ENCODE measurements at regions not wholly inside any gene's neighbourhood (a gene's known extent, or its start where the extent isn't known, plus 50 kb on each side); places are given as distances from the start of the nearest gene placed in this dataset.

GRCh38 chr17:36877771-36878170, 59.5 kb upstream of the LHX1 start:
- no peaks in the 10 kb centered on the region for H3K79me2 ChIP-seq (ENCODE audit: insufficient read depth, low read length)
- H4K20me1 ChIP-seq (ENCODE audit: insufficient read depth, low read length) = no peaks in the 10 kb centered on the region
- no peak overlapping the region for H3K4me3 ChIP-seq (ENCODE audit: insufficient read depth, low read length)
- H3K27ac ChIP-seq (ENCODE audit: low read depth, low read length) = no peak overlapping the region
- H2AFZ ChIP-seq (ENCODE audit: low read length) = no peak overlapping the region
- peaks cover 2% of the 10 kb centered on the region for H3K27me3 ChIP-seq (ENCODE audit: insufficient read depth, low read length)
- no peak for DNase-seq (ENCODE audit: insufficient read length, low spot score, missing footprints)
- no peaks in the 10 kb centered on the region for H3K4me1 ChIP-seq (ENCODE audit: insufficient read depth, low read length)
- H3K9me3 ChIP-seq (ENCODE audit: low read depth, low read length) = no peaks in the 10 kb centered on the region
- H3K36me3 ChIP-seq (ENCODE audit: insufficient read depth, low read length) = no peaks in the 10 kb centered on the region
- H3K4me2 ChIP-seq (ENCODE audit: insufficient read depth, low read length) = no peak overlapping the region
- TF ChIP-seq CTCF (IDR thresholded peaks at IDR 0.05; ENCODE audit: extremely low read depth, low read depth, low read length) = no peak

- no peak overlapping the region for H3K4me3 ChIP-seq (ENCODE audit: insufficient read depth, low read length)
- H3K79me2 ChIP-seq (ENCODE audit: insufficient read depth, low read length) = no peaks in the 10 kb centered on the region
- no peaks in the 10 kb centered on the region for H3K9me3 ChIP-seq (ENCODE audit: low read depth, low read length)
- H2AFZ ChIP-seq (ENCODE audit: low read length) = no peak overlapping the region
- DNase-seq (ENCODE audit: insufficient read length, low spot score, missing footprints) = no peak
- TF ChIP-seq CTCF (IDR thresholded peaks at IDR 0.05; ENCODE audit: extremely low read depth, low read depth, low read length) = no peak
- peaks cover 2% of the 10 kb centered on the region for H3K27me3 ChIP-seq (ENCODE audit: insufficient read depth, low read length)
- no peaks in the 10 kb centered on the region for H4K20me1 ChIP-seq (ENCODE audit: insufficient read depth, low read length)
- H3K4me2 ChIP-seq (ENCODE audit: insufficient read depth, low read length) = no peak overlapping the region
- no peaks in the 10 kb centered on the region for H3K36me3 ChIP-seq (ENCODE audit: insufficient read depth, low read length)
- H3K4me1 ChIP-seq (ENCODE audit: insufficient read depth, low read length) = no peaks in the 10 kb centered on the region
- no peak overlapping the region for H3K27ac ChIP-seq (ENCODE audit: low read depth, low read length)
Measured at GRCh38 chr17:36878216-36878615, 59.1 kb upstream of the LHX1 start.

- Histone ChIP-seq H3K9me3 (ENCODE audit: low read depth, low read length) (no peaks in the 10 kb centered on the region), H2AFZ (ENCODE audit: low read length) (no peak overlapping the region), H3K36me3 (ENCODE audit: insufficient read depth, low read length) (no peaks in the 10 kb centered on the region), H3K4me1 (ENCODE audit: insufficient read depth, low read length) (no peaks in the 10 kb centered on the region), H4K20me1 (ENCODE audit: insufficient read depth, low read length) (no peaks in the 10 kb centered on the region), H3K4me3 (ENCODE audit: insufficient read depth, low read length) (no peak overlapping the region), H3K79me2 (ENCODE audit: insufficient read depth, low read length) (no peaks in the 10 kb centered on the region), H3K27ac (ENCODE audit: low read depth, low read length) (no peak overlapping the region), H3K27me3 (ENCODE audit: insufficient read depth, low read length) (peaks cover 2% of the 10 kb centered on the region), H3K4me2 (ENCODE audit: insufficient read depth, low read length) (no peak overlapping the region)
- no peak for DNase-seq (ENCODE audit: insufficient read length, low spot score, missing footprints)
- TF ChIP-seq CTCF (IDR thresholded peaks at IDR 0.05; ENCODE audit: extremely low read depth, low read depth, low read length) = no peak
Measured at GRCh38 chr17:36879027-36879426, 58.2 kb upstream of the LHX1 start.

- peaks cover 7% of the 10 kb centered on the region for H3K27me3 ChIP-seq (ENCODE audit: insufficient read depth, low read length)
Measured at GRCh38 chr17:36879624-36880131, 57.6 kb upstream of the LHX1 start.

More at GRCh38 chr17:36879624-36880131, 57.6 kb upstream of the LHX1 start:
- Histone ChIP-seq H3K4me1 (ENCODE audit: insufficient read depth, low read length) (no peaks in the 10 kb centered on the region), H3K4me3 (ENCODE audit: insufficient read depth, low read length) (no peak overlapping the region), H3K9me3 (ENCODE audit: low read depth, low read length) (no peaks in the 10 kb centered on the region), H4K20me1 (ENCODE audit: insufficient read depth, low read length) (no peaks in the 10 kb centered on the region), H2AFZ (ENCODE audit: low read length) (no peak overlapping the region), H3K36me3 (ENCODE audit: insufficient read depth, low read length) (no peaks in the 10 kb centered on the region), H3K4me2 (ENCODE audit: insufficient read depth, low read length) (no peak overlapping the region), H3K79me2 (ENCODE audit: insufficient read depth, low read length) (no peaks in the 10 kb centered on the region), H3K27ac (ENCODE audit: low read depth, low read length) (no peak overlapping the region)
- TF ChIP-seq CTCF (IDR thresholded peaks at IDR 0.05; ENCODE audit: extremely low read depth, low read depth, low read length) = no peak
- no peak for DNase-seq (ENCODE audit: insufficient read length, low spot score, missing footprints)
